ENCODE measurements at regions not wholly inside any gene's neighbourhood (a gene's known extent, or its start where the extent isn't known, plus 50 kb on each side); places are given as distances from the start of the nearest gene placed in this dataset.
"Not testable (repeated sequence)": the region's sequence is repeated elsewhere in the genome, so short reads cannot be mapped to it uniquely, and the experiment has no call there.

GRCh38 chr10:64320448-64320847, 799.2 kb downstream of the REEP3 start:
- no peak overlapping the region for H3K9ac ChIP-seq (ENCODE audit: low read depth, low read length)
- H3K36me3 ChIP-seq (ENCODE audit: insufficient read depth, low read length): no peaks in the 10 kb centered on the region

GRCh38 chr10:64329510-64329909, 808.3 kb downstream of the REEP3 start:
- Histone ChIP-seq H3K9me3 (ENCODE audit: control insufficient read depth, insufficient read depth, low read length) (peaks cover 2% of the 10 kb centered on the region; the same call in 1 of the 2 replicates), H3K9ac (ENCODE audit: low read depth, low read length) (no peak overlapping the region), H3K4me1 (ENCODE audit: insufficient read depth, low read length) (no peaks in the 10 kb centered on the region), H3K36me3 (ENCODE audit: insufficient read depth, low read length) (no peaks in the 10 kb centered on the region)

More at GRCh38 chr10:64320448-64320847, 799.2 kb downstream of the REEP3 start:
- H3K9me3 ChIP-seq (ENCODE audit: control insufficient read depth, insufficient read depth, low read length): no peaks in the 10 kb centered on the region
- H3K4me1 ChIP-seq (ENCODE audit: insufficient read depth, low read length): no peaks in the 10 kb centered on the region

GRCh38 chr10:64332551-64332950, 811.4 kb downstream of the REEP3 start:
- H3K36me3 ChIP-seq (ENCODE audit: insufficient read depth, low read length): no peaks in the 10 kb centered on the region
- no peak overlapping the region for H3K9ac ChIP-seq (ENCODE audit: low read depth, low read length)
- H3K4me1 ChIP-seq (ENCODE audit: insufficient read depth, low read length): no peaks in the 10 kb centered on the region
- H3K9me3 ChIP-seq (ENCODE audit: control insufficient read depth, insufficient read depth, low read length): peaks cover 1% of the 10 kb centered on the region; the same call in 1 of the 2 replicates

- no peaks in the 10 kb centered on the region for H3K36me3 ChIP-seq (ENCODE audit: insufficient read depth, low read length)
- H3K9ac ChIP-seq (ENCODE audit: low read depth, low read length): no peak overlapping the region
- no peaks in the 10 kb centered on the region; the same call in 1 of the 2 replicates for H3K9me3 ChIP-seq (ENCODE audit: control insufficient read depth, insufficient read depth, low read length)
- no peaks in the 10 kb centered on the region for H3K4me1 ChIP-seq (ENCODE audit: insufficient read depth, low read length)
Observed at GRCh38 chr10:64334084-64334483, 812.9 kb downstream of the REEP3 start.

GRCh38 chr10:64344211-64344610, 823.0 kb downstream of the REEP3 start:
- no peaks in the 10 kb centered on the region for H3K9me3 ChIP-seq (ENCODE audit: control insufficient read depth, insufficient read depth, low read length)
- H3K4me1 ChIP-seq (ENCODE audit: insufficient read depth, low read length): no peaks in the 10 kb centered on the region
- H3K36me3 ChIP-seq (ENCODE audit: insufficient read depth, low read length): no peaks in the 10 kb centered on the region
- no peak overlapping the region for H3K9ac ChIP-seq (ENCODE audit: low read depth, low read length)

GRCh38 chr10:64345856-64346255, 824.7 kb downstream of the REEP3 start:
- Histone ChIP-seq H3K36me3 (ENCODE audit: insufficient read depth, low read length) (no peaks in the 10 kb centered on the region), H3K9me3 (ENCODE audit: control insufficient read depth, insufficient read depth, low read length) (no peaks in the 10 kb centered on the region), H3K4me1 (ENCODE audit: insufficient read depth, low read length) (no peaks in the 10 kb centered on the region), H3K9ac (ENCODE audit: low read depth, low read length) (no peak overlapping the region)

- H3K9ac ChIP-seq (ENCODE audit: low read depth, low read length): no peak overlapping the region
- no peaks in the 10 kb centered on the region for H3K36me3 ChIP-seq (ENCODE audit: insufficient read depth, low read length)
- H3K9me3 ChIP-seq (ENCODE audit: control insufficient read depth, insufficient read depth, low read length): no peaks in the 10 kb centered on the region
- H3K4me1 ChIP-seq (ENCODE audit: insufficient read depth, low read length): no peaks in the 10 kb centered on the region
Observed at GRCh38 chr10:64346389-64346788, 825.2 kb downstream of the REEP3 start.

GRCh38 chr10:64350665-64351064, 829.5 kb downstream of the REEP3 start:
- H3K36me3 ChIP-seq (ENCODE audit: insufficient read depth, low read length): no peaks in the 10 kb centered on the region
- no peaks in the 10 kb centered on the region for H3K4me1 ChIP-seq (ENCODE audit: insufficient read depth, low read length)

GRCh38 chr10:64358907-64359306, 837.7 kb downstream of the REEP3 start:
- H3K9me3 ChIP-seq (ENCODE audit: control insufficient read depth, insufficient read depth, low read length): 0 out of 2 replicates have a peak, but pooled peaks cover 10% of the 10 kb centered on the region
- no peak overlapping the region for H3K9ac ChIP-seq (ENCODE audit: low read depth, low read length)
- H3K4me1 ChIP-seq (ENCODE audit: insufficient read depth, low read length): no peaks in the 10 kb centered on the region
- H3K36me3 ChIP-seq (ENCODE audit: insufficient read depth, low read length): no peaks in the 10 kb centered on the region

More at GRCh38 chr10:64350665-64351064, 829.5 kb downstream of the REEP3 start:
- Histone ChIP-seq H3K9me3 (ENCODE audit: control insufficient read depth, insufficient read depth, low read length) (no peaks in the 10 kb centered on the region), H3K9ac (ENCODE audit: low read depth, low read length) (no peak overlapping the region)

GRCh38 chr10:64360240-64360639, 839.0 kb downstream of the REEP3 start:
- not testable (repeated sequence) for H3K9me3 ChIP-seq (ENCODE audit: control insufficient read depth, insufficient read depth, low read length); H3K9ac ChIP-seq (ENCODE audit: low read depth, low read length); H3K4me1 ChIP-seq (ENCODE audit: insufficient read depth, low read length); H3K36me3 ChIP-seq (ENCODE audit: insufficient read depth, low read length)

GRCh38 chr10:64363687-64364086, 842.5 kb downstream of the REEP3 start:
- H3K9me3 ChIP-seq (ENCODE audit: control insufficient read depth, insufficient read depth, low read length): 0 out of 2 replicates have a peak, but pooled peaks cover 10% of the 10 kb centered on the region
- H3K4me1 ChIP-seq (ENCODE audit: insufficient read depth, low read length): no peaks in the 10 kb centered on the region
- no peaks in the 10 kb centered on the region for H3K36me3 ChIP-seq (ENCODE audit: insufficient read depth, low read length)
- H3K9ac ChIP-seq (ENCODE audit: low read depth, low read length): no peak overlapping the region

GRCh38 chr10:64365663-64366062, 844.5 kb downstream of the REEP3 start:
- Histone ChIP-seq H3K9ac (ENCODE audit: low read depth, low read length) (no peak overlapping the region), H3K9me3 (ENCODE audit: control insufficient read depth, insufficient read depth, low read length) (0 out of 2 replicates have a peak, but pooled peaks cover 4% of the 10 kb centered on the region), H3K36me3 (ENCODE audit: insufficient read depth, low read length) (no peaks in the 10 kb centered on the region), H3K4me1 (ENCODE audit: insufficient read depth, low read length) (no peaks in the 10 kb centered on the region)

GRCh38 chr10:64368298-64368697, 847.1 kb downstream of the REEP3 start:
- H3K4me1 ChIP-seq (ENCODE audit: insufficient read depth, low read length): no peaks in the 10 kb centered on the region
- no peaks in the 10 kb centered on the region for H3K9me3 ChIP-seq (ENCODE audit: control insufficient read depth, insufficient read depth, low read length)
- H3K36me3 ChIP-seq (ENCODE audit: insufficient read depth, low read length): no peaks in the 10 kb centered on the region
- H3K9ac ChIP-seq (ENCODE audit: low read depth, low read length): no peak overlapping the region

GRCh38 chr10:64369885-64370773, 848.9 kb downstream of the REEP3 start:
- Histone ChIP-seq H3K36me3 (ENCODE audit: insufficient read depth, low read length) (no peaks in the 10 kb centered on the region), H3K4me1 (ENCODE audit: insufficient read depth, low read length) (no peaks in the 10 kb centered on the region), H3K9ac (ENCODE audit: low read depth, low read length) (no peak overlapping the region)

GRCh38 chr10:64374346-64374745, 853.1 kb downstream of the REEP3 start:
- H3K4me1 ChIP-seq (ENCODE audit: insufficient read depth, low read length): no peaks in the 10 kb centered on the region
- H3K36me3 ChIP-seq (ENCODE audit: insufficient read depth, low read length): no peaks in the 10 kb centered on the region
- H3K9me3 ChIP-seq (ENCODE audit: control insufficient read depth, insufficient read depth, low read length): peaks cover 2% of the 10 kb centered on the region; the same call in 1 of the 2 replicates
- no peak overlapping the region for H3K9ac ChIP-seq (ENCODE audit: low read depth, low read length)

More at GRCh38 chr10:64369885-64370773, 848.9 kb downstream of the REEP3 start:
- H3K9me3 ChIP-seq (ENCODE audit: control insufficient read depth, insufficient read depth, low read length): no peaks in the 10 kb centered on the region

All from ES-I3 (cell line).